ENCODE measurements at regions not wholly inside any gene's neighbourhood (a gene's known extent, or its start where the extent isn't known, plus 50 kb on each side); places are given as distances from the start of the nearest gene placed in this dataset.
A peak's percentile ranks its signal among the peaks of the same experiment; 100 is the strongest.

DNA sequence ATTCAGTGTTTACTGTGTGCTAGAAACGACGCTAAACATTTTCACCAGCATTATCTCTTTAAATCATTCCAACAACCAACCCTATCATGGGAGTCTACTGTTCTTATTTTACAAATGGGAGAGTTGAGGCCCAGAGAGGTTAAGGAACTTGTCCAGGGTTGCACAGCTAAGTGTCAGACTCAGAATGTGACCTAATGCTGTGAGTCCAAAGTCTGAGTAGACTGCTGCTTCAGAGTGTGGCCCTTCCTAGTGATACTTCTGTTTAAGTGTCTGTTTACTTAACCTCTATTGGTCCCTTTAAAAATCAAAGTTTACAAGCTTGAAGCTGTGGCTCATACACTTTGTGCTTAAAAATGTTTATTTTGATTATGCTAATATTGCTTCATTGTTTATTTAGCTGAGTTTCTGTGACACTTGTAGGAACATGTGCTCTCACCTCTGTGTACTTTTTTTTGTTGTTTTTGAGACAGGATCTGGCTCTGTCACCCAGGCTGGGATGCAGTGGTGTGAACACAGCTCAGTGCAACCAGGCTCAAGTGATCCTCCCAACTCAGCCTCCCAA lies 84.4 kb upstream of the SYPL1 start:
- DNase-seq: no peak

GRCh38 chr7:106193661-106194060 lies 81.5 kb upstream of the SYPL1 start:
- DNase-seq: no peak

- peak; percentile 46 for DNase-seq
Observed at GRCh38 chr7:106190589-106191330, 78.6 kb upstream of the SYPL1 start.

GRCh38 chr7:106187613-106188350 lies 75.7 kb upstream of the SYPL1 start:
- DNase-seq: no peak

GRCh38 chr7:106185719-106186118 lies 73.6 kb upstream of the SYPL1 start:
- no peak for DNase-seq

GRCh38 chr7:106183952-106184351 lies 71.8 kb upstream of the SYPL1 start:
- no peak for DNase-seq

DNA sequence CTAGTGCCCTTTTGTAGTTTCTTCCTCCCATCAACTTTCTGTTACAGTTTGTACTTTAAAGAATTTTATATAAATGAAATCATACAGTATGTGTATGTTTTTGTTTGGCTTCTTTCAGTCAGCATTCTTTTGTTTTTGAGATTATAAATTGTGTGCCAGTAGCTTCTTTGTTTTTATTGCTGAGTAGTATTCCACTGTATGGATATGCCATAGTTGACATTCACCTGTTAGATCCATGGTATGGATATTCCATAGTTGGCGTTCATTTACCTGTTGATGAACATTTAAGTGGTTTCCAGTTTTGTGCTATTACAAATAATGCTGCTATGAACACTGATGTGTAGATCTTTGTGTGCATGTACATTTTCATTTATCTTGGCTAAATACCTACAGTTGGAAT lies 70.8 kb upstream of the SYPL1 start:
- DNase-seq: no peak

GRCh38 chr7:106181658-106182265 lies 69.7 kb upstream of the SYPL1 start:
- no peak for DNase-seq

DNA sequence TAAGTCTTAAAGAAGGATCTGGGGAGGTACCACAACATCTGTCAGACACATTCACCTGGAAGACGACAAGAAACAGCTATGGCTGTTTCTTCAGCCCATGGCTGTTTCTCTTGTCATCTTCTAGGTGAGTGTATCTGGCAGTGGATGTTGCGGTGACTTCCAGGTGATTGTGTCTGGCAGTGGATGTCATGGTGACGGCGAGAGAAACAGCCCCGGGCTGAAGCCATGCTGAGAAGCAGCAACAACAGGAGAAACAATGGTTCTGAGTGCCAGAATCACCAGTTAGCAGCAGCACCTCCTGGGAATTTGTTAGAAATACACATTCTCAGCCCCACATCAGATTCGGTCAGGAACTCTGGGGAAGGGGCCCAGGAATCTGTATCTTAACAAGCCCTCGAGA lies 68.6 kb upstream of the SYPL1 start:
- no peak for DNase-seq

GRCh38 chr7:106179256-106179655 lies 67.1 kb upstream of the SYPL1 start:
- no peak for DNase-seq

GRCh38 chr7:106178593-106179134 lies 66.6 kb upstream of the SYPL1 start:
- DNase-seq: no peak

DNA sequence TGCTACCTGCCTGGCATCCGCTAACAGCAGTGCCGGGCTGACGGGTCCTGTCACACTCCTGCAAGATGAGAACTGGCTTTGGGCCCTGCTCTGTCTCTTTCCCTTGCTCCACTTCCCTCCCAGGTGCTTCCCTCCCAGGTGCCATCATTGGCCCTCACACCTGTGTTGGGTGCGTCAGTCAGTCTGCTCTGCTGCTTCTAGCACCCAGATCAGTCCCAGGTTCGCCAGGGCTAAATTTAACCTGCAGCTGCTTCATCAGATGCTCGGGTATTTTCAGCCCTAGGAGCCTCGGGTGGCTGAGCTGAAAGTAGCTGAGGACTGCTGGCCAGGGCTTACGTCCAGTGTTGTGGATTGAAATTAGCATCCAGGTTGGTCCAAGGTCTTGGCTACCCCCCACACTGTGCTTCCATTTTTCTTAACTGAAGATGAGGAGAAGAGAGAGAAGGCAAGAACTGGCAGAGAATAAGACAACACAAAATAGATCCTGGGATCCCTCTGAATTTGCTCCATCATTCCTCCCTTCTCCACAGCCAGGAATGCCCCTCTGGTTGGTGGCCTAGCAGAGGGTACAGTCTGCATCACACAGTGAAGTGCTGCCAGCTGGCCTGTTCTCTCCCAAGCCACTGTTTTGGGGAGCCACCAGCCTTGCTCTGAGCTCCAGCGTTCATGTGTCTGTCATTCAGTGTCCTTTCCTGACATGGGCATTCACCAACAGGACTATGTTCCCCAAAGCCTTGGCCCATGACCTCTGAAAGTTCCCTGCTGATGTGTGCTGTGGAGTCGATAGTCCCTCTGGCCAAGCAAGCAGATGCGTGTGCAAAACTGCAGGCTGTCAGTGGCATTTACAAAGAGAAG lies 65.9 kb upstream of the SYPL1 start:
- no peak for DNase-seq

DNA sequence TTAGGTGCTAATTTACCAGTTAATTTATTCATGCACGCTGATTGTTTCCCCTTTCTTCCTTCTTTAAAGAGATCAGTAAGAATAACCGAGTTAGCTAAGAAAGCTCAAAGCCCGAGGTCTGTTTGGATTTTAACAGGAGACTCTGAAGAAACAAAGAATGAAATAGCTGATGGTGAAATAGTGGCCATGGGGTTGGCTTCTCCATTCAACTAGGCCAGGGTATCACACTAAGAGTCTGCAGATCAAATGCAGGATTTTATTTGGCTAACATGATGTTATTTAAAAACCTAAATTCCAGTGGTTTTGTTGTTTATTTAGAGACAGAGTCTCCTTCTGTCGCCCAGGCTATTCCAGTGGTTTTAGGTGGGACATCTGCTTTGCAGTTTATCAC lies 65.2 kb upstream of the SYPL1 start:
- no peak for DNase-seq

DNA sequence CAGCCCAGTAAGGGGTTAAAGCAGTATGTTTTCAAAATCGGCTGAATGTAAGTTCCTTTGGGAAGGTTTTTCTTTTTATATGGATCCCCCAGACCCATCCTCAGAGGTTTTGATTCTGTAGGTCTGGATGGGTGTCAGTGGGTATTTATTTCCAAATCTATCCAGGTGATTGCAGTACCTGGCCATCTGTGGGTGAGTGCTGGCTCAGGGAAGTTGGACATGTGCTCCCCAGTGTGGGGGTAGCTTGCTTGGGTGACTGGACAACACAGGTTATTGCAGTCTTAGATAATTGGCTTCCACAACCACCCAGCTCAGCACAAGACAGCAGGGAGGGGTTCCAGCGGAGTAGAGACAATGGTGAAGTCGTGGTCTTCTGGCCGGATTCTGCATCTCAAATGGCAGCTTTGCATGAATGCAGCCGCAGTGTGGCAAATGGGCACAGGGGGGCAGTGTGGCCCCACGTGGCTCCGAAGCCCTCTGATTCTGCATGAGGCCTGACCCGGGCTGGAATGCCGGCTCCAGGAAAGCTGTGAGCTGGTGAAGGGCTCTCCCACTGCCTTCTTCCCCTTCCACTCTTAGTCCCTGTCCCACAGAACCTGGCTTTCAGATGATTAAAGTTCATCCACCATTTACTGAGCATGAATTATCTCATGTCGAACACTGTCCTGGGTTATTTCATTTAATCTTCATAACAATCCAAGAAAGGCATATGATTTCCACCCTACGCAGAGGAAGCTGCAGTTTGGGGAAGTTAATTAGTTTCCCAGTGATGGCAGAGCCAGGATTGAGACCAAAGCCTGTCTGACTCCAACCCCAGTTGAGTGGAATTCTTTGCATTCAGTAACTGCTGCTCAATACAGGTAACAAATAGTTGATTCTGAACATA lies 64.5 kb upstream of the SYPL1 start:
- peak; percentile 66 for DNase-seq

DNA sequence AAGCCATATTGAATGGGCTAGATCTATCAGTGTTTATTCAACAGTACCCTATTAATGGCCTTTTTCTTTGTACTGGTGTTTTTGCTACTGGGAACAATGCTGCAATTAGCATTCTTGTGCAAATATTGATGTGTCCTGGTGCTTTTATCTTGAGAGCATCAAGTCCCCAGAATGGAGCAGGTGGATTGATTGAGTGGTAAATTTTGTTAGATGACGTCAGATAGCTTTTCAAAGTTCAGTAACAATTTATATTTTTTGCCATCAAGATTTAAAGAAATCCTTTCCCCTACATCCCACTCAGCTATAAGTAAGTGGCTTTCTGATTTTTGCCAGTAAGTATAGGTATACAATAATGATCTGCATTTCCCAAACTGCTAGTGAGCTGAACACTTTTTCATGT lies 63.4 kb upstream of the SYPL1 start:
- DNase-seq: peak; percentile 80

GRCh38 chr7:106170651-106171050 lies 58.5 kb upstream of the SYPL1 start:
- no peak for DNase-seq

GRCh38 chr7:106169821-106170610 lies 57.9 kb upstream of the SYPL1 start:
- no peak for DNase-seq

- no peak for DNase-seq
Observed at GRCh38 chr7:106167439-106168136, 55.5 kb upstream of the SYPL1 start.

DNA sequence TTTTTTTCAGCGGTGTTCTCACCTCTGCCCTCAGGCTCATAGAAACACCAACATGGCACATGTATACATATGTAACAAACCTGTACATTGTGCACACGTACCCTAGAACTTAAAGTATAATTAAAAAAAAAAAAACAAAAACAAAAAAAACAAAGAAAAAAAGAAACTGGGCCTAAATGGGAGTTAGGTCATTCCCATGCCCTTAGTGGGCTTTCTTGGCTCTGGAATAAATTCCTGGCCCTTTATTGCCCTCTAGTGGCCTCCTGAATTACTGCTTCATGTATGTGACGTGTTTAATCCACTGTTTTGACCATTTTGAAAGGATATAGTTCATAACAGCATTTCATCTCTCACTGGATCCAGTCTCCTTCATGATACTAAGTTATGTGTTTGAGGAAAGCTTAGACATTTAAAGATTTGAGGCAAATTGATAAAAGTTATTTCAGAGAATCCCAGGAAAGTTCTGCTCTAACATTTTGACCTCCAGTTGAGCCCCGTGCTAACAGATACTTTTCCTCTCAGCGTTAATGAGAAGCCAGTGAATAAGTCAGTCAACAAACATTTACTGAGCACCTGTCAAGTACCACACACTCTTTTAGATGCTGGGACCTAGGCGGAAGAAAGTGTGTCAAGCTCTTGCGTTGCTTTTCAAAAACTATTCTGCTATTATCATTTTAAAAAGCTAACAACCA lies 54.7 kb upstream of the SYPL1 start:
- peak; percentile 50 for DNase-seq

Data from NCI-H774 (cell line).